Peyer's patch (tissue), 4 donors: ENCODE measurements at regions not wholly inside any gene's neighbourhood (a gene's known extent, or its start where the extent isn't known, plus 50 kb on each side); places are given as distances from the start of the nearest gene placed in this dataset.

Experiments
- DNase-seq, 3 donors: peaks; one replicate each; pipeline ENCODE4 v3.0.0-alpha.2; 2017 to 2019
- H3K27ac ChIP-seq, 4 donors: fragments of 200-600 bp; sonication (generic); one replicate each; pipeline ENCODE4 v1.5.1; 2016 to 2019
- H3K27me3 ChIP-seq, 2 donors: fragments of 200-600 bp; sonication (generic); one replicate each; pipeline ENCODE4 v1.5.1; 2019
- H3K36me3 ChIP-seq, 3 donors: fragments of 200-600 bp; sonication (generic); one replicate each; pipeline ENCODE4 v1.5.1; 2016 to 2019
- H3K4me1 ChIP-seq, 4 donors: fragments of 200-600 bp; sonication (generic); one replicate each; pipeline ENCODE4 v1.5.1; 2016 to 2019
- H3K4me3 ChIP-seq, 4 donors: fragments of 200-600 bp; sonication (generic); 1 replicate in 3 of 4; 2 replicates in 1 of 4; pipeline ENCODE4 v1.5.1; 2016 to 2019; ENCODE audit warnings: mild to moderate bottlenecking in 1 of 4
- H3K9me3 ChIP-seq, 4 donors: fragments of 200-600 bp; sonication (generic); one replicate each; pipeline ENCODE4 v1.5.1; 2016 to 2019; ENCODE audit warnings: mild to moderate bottlenecking in 1 of 4
- POLR2A ChIP-seq, 2 donors: fragments of 450-650 bp; IDR thresholded peaks; one replicate each; pipeline ENCODE4 v1.5.1; 2017; ENCODE audit warnings: antibody characterized with exemption in 2 of 2, mild to moderate bottlenecking in 2 of 2, moderate library complexity in 2 of 2
- TF ChIP-seq, protein P1 (sequence below), 6 experiments: fragments of 450-650 bp in 4 of 6; fragments of 200-600 bp in 2 of 6; sonication (generic) in 1 of 6; IDR thresholded peaks; one replicate each; pipeline ENCODE4 v1.5.1; 2017 to 2019; ENCODE audit warnings: antibody characterized with exemption in 6 of 6, mild to moderate bottlenecking in 3 of 6, moderate library complexity in 1 of 6

GRCh38 chr5:68547622-68548021 lies 332.1 kb downstream of the PIK3R1 start:
- DNase-seq: no peak
- no peak overlapping the region for H3K27ac ChIP-seq
- TF ChIP-seq POLR2A (IDR thresholded peaks at IDR 0.05): no peak
- TF ChIP-seq, protein P1, sequence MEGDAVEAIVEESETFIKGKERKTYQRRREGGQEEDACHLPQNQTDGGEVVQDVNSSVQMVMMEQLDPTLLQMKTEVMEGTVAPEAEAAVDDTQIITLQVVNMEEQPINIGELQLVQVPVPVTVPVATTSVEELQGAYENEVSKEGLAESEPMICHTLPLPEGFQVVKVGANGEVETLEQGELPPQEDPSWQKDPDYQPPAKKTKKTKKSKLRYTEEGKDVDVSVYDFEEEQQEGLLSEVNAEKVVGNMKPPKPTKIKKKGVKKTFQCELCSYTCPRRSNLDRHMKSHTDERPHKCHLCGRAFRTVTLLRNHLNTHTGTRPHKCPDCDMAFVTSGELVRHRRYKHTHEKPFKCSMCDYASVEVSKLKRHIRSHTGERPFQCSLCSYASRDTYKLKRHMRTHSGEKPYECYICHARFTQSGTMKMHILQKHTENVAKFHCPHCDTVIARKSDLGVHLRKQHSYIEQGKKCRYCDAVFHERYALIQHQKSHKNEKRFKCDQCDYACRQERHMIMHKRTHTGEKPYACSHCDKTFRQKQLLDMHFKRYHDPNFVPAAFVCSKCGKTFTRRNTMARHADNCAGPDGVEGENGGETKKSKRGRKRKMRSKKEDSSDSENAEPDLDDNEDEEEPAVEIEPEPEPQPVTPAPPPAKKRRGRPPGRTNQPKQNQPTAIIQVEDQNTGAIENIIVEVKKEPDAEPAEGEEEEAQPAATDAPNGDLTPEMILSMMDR (IDR thresholded peaks at IDR 0.05): no peak
- no peaks in the 10 kb centered on the region for H3K27me3 ChIP-seq
- no peaks in the 10 kb centered on the region for H3K36me3 ChIP-seq
- H3K4me1 ChIP-seq: no peaks in the 10 kb centered on the region
- no peak overlapping the region for H3K4me3 ChIP-seq
- H3K9me3 ChIP-seq: no peaks in the 10 kb centered on the region

GRCh38 chr5:68548959-68549676 lies 333.6 kb downstream of the PIK3R1 start:
- TF ChIP-seq POLR2A (IDR thresholded peaks at IDR 0.05): no peak
- TF ChIP-seq, protein P1 (IDR thresholded peaks at IDR 0.05): no peak
- DNase-seq: no peak
- Histone ChIP-seq H3K27me3 (no peaks in the 10 kb centered on the region), H3K4me3 (no peak overlapping the region), H3K36me3 (no peaks in the 10 kb centered on the region), H3K27ac (no peak overlapping the region), H3K9me3 (no peaks in the 10 kb centered on the region), H3K4me1 (no peaks in the 10 kb centered on the region)

- no peaks in the 10 kb centered on the region for H3K36me3 ChIP-seq
- no peaks in the 10 kb centered on the region for H3K9me3 ChIP-seq
- H3K4me3 ChIP-seq: no peak overlapping the region
- no peak overlapping the region for H3K27ac ChIP-seq
- H3K4me1 ChIP-seq: no peaks in the 10 kb centered on the region
- TF ChIP-seq, protein P1 (IDR thresholded peaks at IDR 0.05): no peak
- TF ChIP-seq POLR2A (IDR thresholded peaks at IDR 0.05): no peak
- no peaks in the 10 kb centered on the region for H3K27me3 ChIP-seq
- DNase-seq: no peak
Measured at GRCh38 chr5:68550015-68550414, 334.5 kb downstream of the PIK3R1 start.

GRCh38 chr5:68551436-68551835 lies 335.9 kb downstream of the PIK3R1 start:
- Histone ChIP-seq H3K27ac (no peak overlapping the region), H3K4me1 (no peaks in the 10 kb centered on the region)
- no peak for DNase-seq

DNA sequence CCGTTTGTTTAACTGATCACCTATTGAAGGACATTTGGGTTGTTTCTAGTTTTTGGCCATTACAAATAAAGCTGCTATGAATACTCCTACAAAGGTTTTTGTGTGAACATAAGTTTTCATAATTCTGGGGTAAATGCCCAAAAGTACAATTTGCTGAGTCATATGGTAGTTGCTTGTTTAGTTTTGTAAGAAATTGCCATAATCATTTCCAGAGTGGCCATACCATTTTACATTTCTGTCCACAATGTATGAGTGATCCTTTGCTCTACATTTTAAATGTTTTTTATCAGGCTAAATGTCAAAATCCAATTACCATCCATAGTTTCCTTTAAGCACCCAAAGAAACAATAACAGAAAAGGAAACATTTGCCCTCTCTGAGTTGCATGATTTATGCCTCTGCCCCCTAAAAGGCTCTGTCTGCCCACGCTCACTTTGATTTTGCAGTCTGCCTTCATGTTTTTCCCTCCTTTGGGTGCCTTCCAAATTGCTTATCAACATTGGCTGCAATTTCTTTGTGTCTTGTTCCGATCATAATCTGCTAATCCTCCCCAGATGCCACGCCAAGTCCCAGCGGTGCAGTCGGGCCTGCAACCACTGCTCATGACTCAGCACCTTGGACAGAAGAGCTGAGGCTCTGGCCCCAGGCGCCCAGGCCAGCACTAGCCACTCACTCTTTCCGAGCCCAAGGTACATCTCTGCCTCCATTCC lies 339.2 kb downstream of the PIK3R1 start:
- no peaks in the 10 kb centered on the region for H3K27me3 ChIP-seq
- no peaks in the 10 kb centered on the region for H3K9me3 ChIP-seq
- H3K4me1 ChIP-seq: no peaks in the 10 kb centered on the region
- peak in 1 of 3 donors; percentile 57 for DNase-seq
- TF ChIP-seq, protein P1 (IDR thresholded peaks at IDR 0.05): no peak
- no peak for TF ChIP-seq POLR2A (IDR thresholded peaks at IDR 0.05)
- no peak overlapping the region for H3K4me3 ChIP-seq
- no peak overlapping the region for H3K27ac ChIP-seq
- no peaks in the 10 kb centered on the region for H3K36me3 ChIP-seq

More at GRCh38 chr5:68551436-68551835, 335.9 kb downstream of the PIK3R1 start:
- Histone ChIP-seq H3K36me3 (no peaks in the 10 kb centered on the region), H3K27me3 (no peaks in the 10 kb centered on the region), H3K9me3 (no peaks in the 10 kb centered on the region), H3K4me3 (no peak overlapping the region)
- TF ChIP-seq, protein P1 (IDR thresholded peaks at IDR 0.05): no peak
- no peak for TF ChIP-seq POLR2A (IDR thresholded peaks at IDR 0.05)
